GM23338 (cell line): ENCODE measurements at regions not wholly inside any gene's neighbourhood (a gene's known extent, or its start where the extent isn't known, plus 50 kb on each side); places are given as distances from the start of the nearest gene placed in this dataset.

ENCODE experiments used
- ATAC-seq: fragments of 200-7000 bp; cut with Tn5 transposase; 3 replicates; pipeline ENCODE4 v1.9.1; 2020
- DNase-seq: peaks from one replicate; pipeline ENCODE4 v3.0.0-alpha.2; 2015; ENCODE audit warnings: low spot score
- H2AFZ ChIP-seq: fragments of 200-600 bp; sonication (generic); 2 replicates; pipeline ENCODE4 v1.8.0; 2016; ENCODE audit warnings: antibody characterized with exemption, mild to moderate bottlenecking, moderate library complexity
- H3F3A ChIP-seq: fragments of 200-600 bp; sonication (generic); replicated peaks from 2 replicates; pipeline ENCODE4 v1.8.0; 2017; ENCODE audit warnings: antibody characterized with exemption, mixed run types, low read depth
- H3K27ac ChIP-seq: fragments of 200-600 bp; sonication (generic); 2 replicates; pipeline ENCODE4 v1.6.1; 2016; ENCODE audit warnings: low read depth
- H3K27me3 ChIP-seq: fragments of 200-600 bp; sonication (generic); 2 replicates; pipeline ENCODE4 v1.8.0; 2016; ENCODE audit warnings: mild to moderate bottlenecking, mixed run types, moderate library complexity; ENCODE audit not compliant: insufficient read depth
- H3K36me3 ChIP-seq: fragments of 200-600 bp; sonication (generic); 2 replicates; pipeline ENCODE4 v1.8.0; 2016; ENCODE audit warnings: mild to moderate bottlenecking; ENCODE audit not compliant: insufficient read depth
- H3K4me1 ChIP-seq: fragments of 200-600 bp; sonication (generic); 2 replicates; pipeline ENCODE4 v1.8.0; 2016; ENCODE audit warnings: mild to moderate bottlenecking, moderate library complexity; ENCODE audit not compliant: insufficient read depth
- H3K4me2 ChIP-seq: fragments of 200-600 bp; sonication (generic); 2 replicates; pipeline ENCODE4 v1.7.1; 2017; ENCODE audit warnings: mixed run types
- H3K4me3 ChIP-seq: fragments of 200-600 bp; sonication (generic); 2 replicates; pipeline ENCODE4 v1.6.1; 2016; ENCODE audit warnings: mixed run types
- H3K79me2 ChIP-seq: fragments of 200-600 bp; sonication (generic); replicated peaks from 2 replicates; pipeline ENCODE4 v1.8.0; 2017; ENCODE audit warnings: mild to moderate bottlenecking; ENCODE audit not compliant: insufficient read depth
- H3K9me2 ChIP-seq: fragments of 200-600 bp; sonication (generic); 2 replicates; pipeline ENCODE4 v1.8.0; 2017; ENCODE audit not compliant: insufficient read depth
- H4K20me1 ChIP-seq: fragments of 200-600 bp; sonication (generic); replicated peaks from 2 replicates; pipeline ENCODE4 v1.8.0; 2017; ENCODE audit warnings: mild to moderate bottlenecking; ENCODE audit not compliant: insufficient read depth
- H3K27ac Mint-ChIP-seq: 2 replicates; pipeline ENCODE4 v1.8.0; 2020; ENCODE audit warnings: inconsistent platforms, mild to moderate bottlenecking, moderate library complexity, mixed read lengths
- H3K27me3 Mint-ChIP-seq: 3 replicates; pipeline ENCODE4 v1.8.0; 2022; ENCODE audit warnings: low read depth, mild to moderate bottlenecking, moderate library complexity, mixed read lengths, inconsistent platforms; ENCODE audit not compliant: insufficient read depth, poor library complexity
- H3K36me3 Mint-ChIP-seq: 3 replicates; pipeline ENCODE4 v1.8.0; 2021; ENCODE audit warnings: low read depth, mild to moderate bottlenecking, inconsistent platforms, moderate library complexity, mixed read lengths
- H3K4me1 Mint-ChIP-seq: 3 replicates; pipeline ENCODE4 v1.8.0; 2020; ENCODE audit warnings: mild to moderate bottlenecking, inconsistent platforms, mixed read lengths
- H3K4me3 Mint-ChIP-seq: 3 replicates; pipeline ENCODE4 v1.8.0; 2021; ENCODE audit warnings: moderate library complexity, mild to moderate bottlenecking, inconsistent platforms, mixed read lengths
- H3K9me3 Mint-ChIP-seq: 3 replicates; pipeline ENCODE4 v1.8.0; 2020; ENCODE audit warnings: moderate library complexity, mild to moderate bottlenecking, inconsistent platforms, mixed read lengths
- CTCF ChIP-seq, 2 experiments: fragments of 200-600 bp in 1 of 2; sonication (generic) in 1 of 2; conservative IDR thresholded peaks; 2 replicates each; pipeline versions ENCODE4 v1.5.1 to v1.6.1; 2016 to 2017; ENCODE audit warnings: antibody characterized with exemption in 2 of 2, low read depth in 2 of 2, mild to moderate bottlenecking in 2 of 2, moderate library complexity in 1 of 2
- ETS1 ChIP-seq: IDR thresholded peaks from 2 replicates; pipeline ENCODE4 v1.6.1; 2016; ENCODE audit warnings: antibody characterized with exemption
- EZH2phosphoT487 ChIP-seq: fragments of 200-600 bp; sonication (generic); IDR thresholded peaks from one replicate; pipeline ENCODE4 v1.8.1; 2018; ENCODE audit warnings: antibody characterized with exemption; ENCODE audit not compliant: unreplicated experiment
- NANOG ChIP-seq: IDR thresholded peaks from 2 replicates; pipeline ENCODE4 v1.6.1; 2016; ENCODE audit warnings: antibody characterized with exemption, borderline replicate concordance
- REST ChIP-seq: IDR thresholded peaks from one replicate; pipeline ENCODE4 v1.6.1; 2018; ENCODE audit warnings: antibody characterized with exemption; ENCODE audit not compliant: unreplicated experiment
- ZNF114 ChIP-seq: fragments of 250-450 bp; sonication (Bioruptor Pico); IDR thresholded peaks from 2 replicates; pipeline ENCODE4 v1.5.0; 2020; ENCODE audit warnings: mild to moderate bottlenecking, moderate library complexity
- ZNF331 ChIP-seq: fragments of 250-450 bp; sonication (Bioruptor Pico); IDR thresholded peaks from 2 replicates; pipeline ENCODE4 v1.5.0; 2020; ENCODE audit warnings: low read depth, mild to moderate bottlenecking, moderate library complexity

- TF ChIP-seq REST, result no peak
- no peak for TF ChIP-seq NANOG
Observed at GRCh38 chr1:191206513-191207207, 729.0 kb upstream of the BRINP3 start (continued).

- Histone ChIP-seq H3K79me2 (no peaks in the 10 kb centered on the region), H4K20me1 (no peaks in the 10 kb centered on the region), H3K4me1 (no peaks in the 10 kb centered on the region), H3K4me3 (no peak overlapping the region), H2AFZ (no peak overlapping the region), H3K4me2 (no peak overlapping the region), H3K27ac (no peak overlapping the region), H3K36me3 (0 out of 2 replicates have a peak, but pooled peaks cover 4% of the 10 kb centered on the region), H3K27me3 (no peaks in the 10 kb centered on the region), H3K9me2 (no peaks in the 10 kb centered on the region), H3F3A (no peaks in the 10 kb centered on the region)
- DNase-seq (no peak), ATAC-seq (no peak)
- Mint-ChIP-seq H3K36me3 (peaks cover 15% of the 10 kb centered on the region; the same call in 2 of the 3 replicates), H3K4me1 (no peaks in the 10 kb centered on the region), H3K4me3 (no peak overlapping the region), H3K27ac (no peak overlapping the region), H3K9me3 (peaks cover 16% of the 10 kb centered on the region), H3K27me3 (no peaks in the 10 kb centered on the region)
- TF ChIP-seq CTCF (conservative IDR thresholded peaks at IDR 0.05; ENCODE audit: low read depth in 2 of 2), result no peak
- TF ChIP-seq EZH2phosphoT487, result no peak
- no peak for TF ChIP-seq ZNF331 (CRISPR knock-in tag)
- TF ChIP-seq REST, result no peak
- no peak for TF ChIP-seq ETS1
- no peak for TF ChIP-seq ZNF114 (CRISPR knock-in tag)
Observed at GRCh38 chr1:191222206-191222605, 744.5 kb upstream of the BRINP3 start.
